ENCODE measurements at regions not wholly inside any gene's neighbourhood (a gene's known extent, or its start where the extent isn't known, plus 50 kb on each side); places are given as distances from the start of the nearest gene placed in this dataset.

- TF ChIP-seq POLR2A (IDR thresholded peaks at IDR 0.05) (no peak), CTCF (IDR thresholded peaks at IDR 0.05) (peak in 1 of 12 donors; percentile 6)
These were observed 807.9 kb upstream of the MBL2 start for GRCh38 chr10:53580465-53580864.

All from heart left ventricle (tissue), 13 donors.